ENCODE measurements at regions not wholly inside any gene's neighbourhood (a gene's known extent, or its start where the extent isn't known, plus 50 kb on each side); places are given as distances from the start of the nearest gene placed in this dataset.

DNA sequence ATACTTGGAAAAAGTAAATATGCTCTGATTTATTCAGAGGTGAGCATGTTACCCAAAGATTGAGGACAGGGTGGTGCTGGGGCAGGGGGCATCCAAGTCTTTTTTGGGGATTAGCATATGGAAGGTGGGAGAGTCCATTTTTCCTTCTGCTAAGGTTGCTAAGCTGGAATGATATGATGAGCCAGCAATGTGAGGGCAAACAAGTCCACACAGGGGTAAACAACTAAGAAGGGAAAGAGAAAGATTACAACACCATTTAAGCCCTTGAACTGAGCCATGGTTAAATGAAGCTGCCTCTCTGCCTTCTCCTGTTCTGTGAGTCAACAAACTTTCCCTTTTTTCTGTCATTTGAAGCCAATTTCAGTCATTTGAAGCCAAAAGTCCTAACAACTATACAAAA, 89.0 kb downstream of the RPL22L1 start:
- no peak for DNase-seq (ENCODE audit: low spot score)

GRCh38 chr3:170780471-170780870, 89.5 kb downstream of the RPL22L1 start:
- no peak for DNase-seq (ENCODE audit: low spot score)

DNA sequence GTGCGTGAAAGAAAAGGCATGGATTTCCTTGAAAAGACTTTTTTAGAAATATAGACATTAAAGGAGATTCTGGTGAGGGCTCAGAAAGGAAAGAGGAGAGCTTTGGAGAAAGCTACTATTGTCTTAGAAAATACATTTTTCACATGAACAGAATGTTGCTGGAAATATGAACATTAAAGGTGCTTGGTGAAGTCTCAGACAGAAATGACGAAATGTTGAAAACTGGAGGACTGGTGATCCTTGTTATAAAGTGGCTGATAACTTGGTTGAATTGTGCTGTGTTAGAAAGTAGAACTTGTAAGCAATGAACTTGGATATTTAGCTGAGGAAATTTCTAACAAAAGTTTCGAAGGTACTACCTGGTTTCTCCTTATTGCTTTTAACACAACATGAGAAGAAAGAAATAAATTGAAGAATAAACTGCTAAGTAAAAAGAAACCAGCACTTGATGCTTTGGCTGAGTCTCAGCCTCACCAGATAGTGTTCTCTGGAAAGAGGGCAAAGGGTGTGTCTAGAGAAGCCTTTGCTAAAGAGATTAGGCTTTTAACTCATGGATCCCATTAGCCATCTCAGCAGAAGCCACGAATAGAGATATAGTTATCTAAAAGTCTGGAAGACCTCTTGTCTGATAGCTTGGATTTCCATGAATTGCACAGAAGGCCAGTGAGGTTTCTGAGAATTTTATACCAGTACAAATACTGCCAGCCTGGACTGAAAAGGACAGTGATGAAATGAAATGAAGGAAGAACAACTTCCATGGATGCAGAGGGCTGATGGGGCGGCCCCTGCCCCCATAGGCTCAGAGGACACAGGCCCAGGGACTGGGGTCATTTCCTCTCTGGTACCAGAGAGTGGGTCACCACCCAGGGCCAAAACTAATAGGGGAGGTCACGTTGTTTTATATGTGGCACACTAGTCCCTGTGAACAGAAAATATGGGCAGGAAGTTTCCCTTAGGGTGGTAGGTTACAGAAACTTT, 91.5 kb downstream of the RPL22L1 start:
- DNase-seq (ENCODE audit: low spot score), result no peak

GRCh38 chr3:170777564-170777926, 92.5 kb downstream of the RPL22L1 start:
- DNase-seq (ENCODE audit: low spot score), result no peak

- DNase-seq (ENCODE audit: low spot score), result no peak
These were observed 93.0 kb downstream of the RPL22L1 start for GRCh38 chr3:170776887-170777563.

- DNase-seq (ENCODE audit: low spot score), result no peak
These were observed 96.1 kb downstream of the RPL22L1 start for GRCh38 chr3:170773682-170774425.

- DNase-seq (ENCODE audit: low spot score), result no peak
These were observed 97.8 kb downstream of the RPL22L1 start for GRCh38 chr3:170772175-170772574.

GRCh38 chr3:170768334-170768801, 101.6 kb downstream of the RPL22L1 start:
- DNase-seq (ENCODE audit: low spot score), result no peak

DNA sequence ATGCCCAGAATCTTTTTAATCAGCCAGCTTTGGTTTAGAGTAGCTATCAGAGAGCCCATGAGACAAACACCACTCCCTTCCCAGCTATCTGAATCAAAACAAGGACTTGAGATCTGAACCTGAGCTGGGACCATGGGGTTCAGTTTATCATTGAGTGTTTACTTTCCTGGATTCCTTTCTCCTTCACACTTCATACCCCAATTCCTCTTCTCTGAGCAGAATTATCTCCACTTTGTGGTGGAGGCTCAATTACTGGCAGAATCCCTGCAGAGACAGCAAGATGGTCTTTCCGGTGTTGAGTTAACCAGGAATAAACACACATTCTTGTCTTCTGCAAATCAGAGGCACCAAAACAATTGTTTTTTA, 102.4 kb downstream of the RPL22L1 start:
- no peak for DNase-seq (ENCODE audit: low spot score)

GRCh38 chr3:170766823-170767575, 103.0 kb downstream of the RPL22L1 start:
- no peak for DNase-seq (ENCODE audit: low spot score)

GRCh38 chr3:170766253-170766652, 103.7 kb downstream of the RPL22L1 start:
- no peak for DNase-seq (ENCODE audit: low spot score)

DNA sequence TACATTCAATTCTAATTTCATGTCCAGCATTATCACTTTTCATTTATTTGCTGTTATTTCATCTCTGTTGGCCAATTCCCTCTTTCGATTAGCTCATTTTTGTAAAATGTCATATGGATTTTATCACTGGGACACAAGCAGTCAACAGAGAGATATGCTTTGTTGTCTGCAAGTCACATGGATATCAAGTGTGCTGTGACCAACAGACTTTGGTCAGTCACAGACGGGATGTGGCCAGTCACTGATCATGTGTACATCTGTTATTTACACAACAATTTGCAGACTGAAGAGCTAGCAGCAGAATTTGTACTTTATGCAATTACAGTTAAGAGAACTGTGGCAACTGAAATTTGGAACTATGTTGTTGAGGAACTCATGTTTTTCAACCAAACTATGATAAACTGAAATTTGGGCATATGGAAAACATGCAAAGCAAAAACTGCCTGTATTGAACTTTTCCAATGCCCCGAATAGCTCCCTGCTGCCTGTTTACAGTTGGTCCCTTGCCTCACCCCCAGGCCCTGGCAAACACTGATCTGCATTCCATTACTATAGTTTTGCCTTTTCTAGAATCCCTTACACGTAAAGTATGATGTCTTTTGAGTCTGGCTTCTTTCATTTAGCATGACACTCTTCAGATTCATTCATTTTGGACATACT, 104.4 kb downstream of the RPL22L1 start:
- no peak for DNase-seq (ENCODE audit: low spot score)

GRCh38 chr3:170764017-170764416, 106.0 kb downstream of the RPL22L1 start:
- DNase-seq (ENCODE audit: low spot score), result no peak

DNA sequence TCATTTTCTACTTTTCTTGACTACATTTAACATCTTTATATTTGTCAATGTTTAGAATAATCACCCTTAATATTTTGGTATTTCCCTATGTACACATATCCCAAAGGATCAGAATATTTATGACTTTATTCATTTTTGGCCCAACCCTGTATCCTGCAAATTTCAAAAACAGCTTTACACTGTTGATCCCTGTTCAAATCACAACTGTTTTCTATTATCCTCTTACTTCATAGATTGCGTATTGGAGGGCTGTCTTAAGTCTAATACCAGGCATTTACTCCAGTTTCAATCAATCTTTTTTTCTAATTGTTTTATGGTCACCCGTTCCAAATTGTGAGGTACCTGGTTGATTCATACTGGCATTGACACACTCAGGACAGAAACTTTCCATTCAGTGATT, 107.9 kb downstream of the RPL22L1 start:
- DNase-seq (ENCODE audit: low spot score), result no peak

- DNase-seq (ENCODE audit: low spot score), result no peak
These were observed 108.9 kb downstream of the RPL22L1 start for GRCh38 chr3:170761103-170761502.

DNA sequence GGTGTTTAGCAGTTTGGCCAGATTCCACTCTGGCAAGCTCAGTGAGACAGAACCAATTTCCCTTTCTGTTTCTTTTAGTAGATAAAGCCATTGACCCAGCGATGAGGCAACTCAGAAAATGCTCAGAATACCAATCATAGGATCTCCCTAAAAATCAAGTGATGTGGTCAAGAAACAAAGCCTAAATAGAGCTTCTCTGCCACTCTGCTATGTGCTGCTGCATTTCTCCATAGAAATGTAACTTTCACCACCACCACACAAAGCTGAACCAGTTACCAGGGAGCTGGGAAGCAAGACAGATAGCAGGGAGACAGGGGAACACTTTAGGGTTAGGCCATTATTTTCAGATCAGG, 109.8 kb downstream of the RPL22L1 start:
- no peak for DNase-seq (ENCODE audit: low spot score)

GRCh38 chr3:170759511-170760173, 110.4 kb downstream of the RPL22L1 start:
- no peak for DNase-seq (ENCODE audit: low spot score)

GRCh38 chr3:170757038-170757437, 113.0 kb downstream of the RPL22L1 start:
- DNase-seq (ENCODE audit: low spot score), result no peak

- no peak for DNase-seq (ENCODE audit: low spot score)
These were observed 115.7 kb downstream of the RPL22L1 start for GRCh38 chr3:170754311-170754693.

DNA sequence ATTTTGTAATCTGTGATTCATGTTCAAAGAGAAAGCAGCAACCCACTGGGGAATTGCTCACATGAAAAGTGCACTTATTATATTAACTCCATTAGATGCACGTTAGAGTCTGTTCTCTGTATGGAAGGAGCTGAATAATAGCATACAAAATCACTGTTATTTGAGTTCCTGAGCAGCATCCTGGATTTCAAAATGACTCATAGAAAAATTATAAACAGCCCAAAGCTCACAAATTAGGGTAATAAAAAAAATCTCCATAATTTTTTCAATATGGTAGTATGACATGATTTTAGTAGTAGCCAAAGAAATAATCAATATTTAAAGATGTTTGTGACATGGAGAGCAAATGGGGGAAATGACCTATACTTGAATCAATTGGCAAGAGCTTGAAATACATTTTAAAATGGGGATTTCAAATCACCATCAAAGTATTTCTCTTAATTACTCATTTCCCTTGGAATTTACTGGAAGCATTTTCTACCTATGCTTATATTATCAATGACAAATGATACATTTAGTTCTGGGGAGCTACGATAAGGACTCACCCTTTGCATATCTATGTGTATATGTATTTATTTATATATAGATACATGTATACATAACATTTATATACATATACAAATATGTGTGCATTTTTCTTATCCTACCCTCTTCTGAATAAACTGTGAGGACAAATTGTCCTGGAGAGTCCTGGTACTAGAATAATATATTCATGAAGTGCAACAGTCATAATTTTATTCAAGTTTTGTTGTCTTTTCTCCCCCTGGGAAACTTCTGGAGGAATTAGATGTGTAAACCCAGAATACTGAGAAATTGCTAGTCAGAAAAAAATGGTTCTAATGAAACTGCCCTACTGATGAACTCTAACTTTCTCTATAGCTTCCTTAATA, 116.3 kb downstream of the RPL22L1 start:
- no peak for DNase-seq (ENCODE audit: low spot score)

Data from CD4-positive, alpha-beta T cell treated with Interleukin-6 at 100 ng/mL for 8 hours (primary cell).